ENCODE measurements at regions not wholly inside any gene's neighbourhood (a gene's known extent, or its start where the extent isn't known, plus 50 kb on each side); places are given as distances from the start of the nearest gene placed in this dataset.
"Not testable (repeated sequence)": the region's sequence is repeated elsewhere in the genome, so short reads cannot be mapped to it uniquely, and the experiment has no call there.

GRCh38 chr3:26244586-26244985 lies 378.0 kb upstream of the LRRC3B start:
- H3K4me1 Mint-ChIP-seq (ENCODE audit: low read depth); H3K36me3 Mint-ChIP-seq (ENCODE audit: low read depth); H3K27ac Mint-ChIP-seq; DNase-seq (ENCODE audit: low spot score); H3K9me3 Mint-ChIP-seq; intact Hi-C loops (cut with micrococcal nuclease); H3K27me3 Mint-ChIP-seq (ENCODE audit: low read depth); H3K4me3 Mint-ChIP-seq (ENCODE audit: low read depth): not testable (repeated sequence)

- DNase-seq (ENCODE audit: low spot score), result no peak
- no peaks in the 10 kb centered on the region for H3K27me3 Mint-ChIP-seq (ENCODE audit: low read depth)
- no peaks in the 10 kb centered on the region for H3K36me3 Mint-ChIP-seq (ENCODE audit: low read depth)
- H3K4me3 Mint-ChIP-seq (ENCODE audit: low read depth), result no peak overlapping the region
- H3K9me3 Mint-ChIP-seq, result peaks cover 9% of the 10 kb centered on the region
- H3K4me1 Mint-ChIP-seq (ENCODE audit: low read depth), result no peaks in the 10 kb centered on the region
- no peak overlapping the region for H3K27ac Mint-ChIP-seq
- intact Hi-C loops (cut with micrococcal nuclease), result no loop called here
These were observed 377.3 kb upstream of the LRRC3B start for GRCh38 chr3:26245236-26245635.

- Mint-ChIP-seq H3K36me3 (ENCODE audit: low read depth) (no peaks in the 10 kb centered on the region), H3K27ac (no peak overlapping the region), H3K27me3 (ENCODE audit: low read depth) (no peaks in the 10 kb centered on the region), H3K9me3 (peaks cover 8% of the 10 kb centered on the region), H3K4me3 (ENCODE audit: low read depth) (no peak overlapping the region), H3K4me1 (ENCODE audit: low read depth) (no peaks in the 10 kb centered on the region)
- intact Hi-C loops (cut with micrococcal nuclease), result no loop called here
- DNase-seq (ENCODE audit: low spot score), result no peak
These were observed 375.7 kb upstream of the LRRC3B start for GRCh38 chr3:26246901-26247300.

GRCh38 chr3:26247712-26248111 lies 374.9 kb upstream of the LRRC3B start:
- Mint-ChIP-seq H3K36me3 (ENCODE audit: low read depth) (no peaks in the 10 kb centered on the region), H3K4me1 (ENCODE audit: low read depth) (no peaks in the 10 kb centered on the region), H3K4me3 (ENCODE audit: low read depth) (no peak overlapping the region), H3K27ac (no peak overlapping the region), H3K9me3 (peaks cover 5% of the 10 kb centered on the region), H3K27me3 (ENCODE audit: low read depth) (no peaks in the 10 kb centered on the region)
- intact Hi-C loops (cut with micrococcal nuclease), result no loop called here
- no peak for DNase-seq (ENCODE audit: low spot score)

GRCh38 chr3:26252001-26252400 lies 370.6 kb upstream of the LRRC3B start:
- H3K27me3 Mint-ChIP-seq (ENCODE audit: low read depth), result no peaks in the 10 kb centered on the region
- no peaks in the 10 kb centered on the region for H3K36me3 Mint-ChIP-seq (ENCODE audit: low read depth)
- intact Hi-C loops (cut with micrococcal nuclease), result no loop called here
- H3K4me1 Mint-ChIP-seq (ENCODE audit: low read depth), result no peaks in the 10 kb centered on the region
- no peak overlapping the region for H3K4me3 Mint-ChIP-seq (ENCODE audit: low read depth)
- H3K9me3 Mint-ChIP-seq, result no peaks in the 10 kb centered on the region
- no peak for DNase-seq (ENCODE audit: low spot score)
- H3K27ac Mint-ChIP-seq, result no peak overlapping the region

- Mint-ChIP-seq H3K9me3 (no peaks in the 10 kb centered on the region), H3K27me3 (ENCODE audit: low read depth) (no peaks in the 10 kb centered on the region), H3K27ac (no peak overlapping the region), H3K4me3 (ENCODE audit: low read depth) (no peak overlapping the region), H3K4me1 (ENCODE audit: low read depth) (no peaks in the 10 kb centered on the region), H3K36me3 (ENCODE audit: low read depth) (no peaks in the 10 kb centered on the region)
- DNase-seq (ENCODE audit: low spot score), result no peak
- intact Hi-C loops (cut with micrococcal nuclease), result no loop called here
These were observed 366.3 kb upstream of the LRRC3B start for GRCh38 chr3:26256224-26256623.

GRCh38 chr3:26259176-26259575 lies 363.4 kb upstream of the LRRC3B start:
- Mint-ChIP-seq H3K4me3 (ENCODE audit: low read depth) (no peak overlapping the region), H3K4me1 (ENCODE audit: low read depth) (no peaks in the 10 kb centered on the region), H3K27ac (no peak overlapping the region), H3K27me3 (ENCODE audit: low read depth) (no peaks in the 10 kb centered on the region), H3K36me3 (ENCODE audit: low read depth) (no peaks in the 10 kb centered on the region), H3K9me3 (no peaks in the 10 kb centered on the region)
- no peak for DNase-seq (ENCODE audit: low spot score)
- intact Hi-C loops (cut with micrococcal nuclease), result no loop called here

- Mint-ChIP-seq H3K4me1 (ENCODE audit: low read depth) (no peaks in the 10 kb centered on the region), H3K9me3 (no peaks in the 10 kb centered on the region), H3K27ac (no peak overlapping the region), H3K4me3 (ENCODE audit: low read depth) (no peak overlapping the region), H3K27me3 (ENCODE audit: low read depth) (no peaks in the 10 kb centered on the region), H3K36me3 (ENCODE audit: low read depth) (no peaks in the 10 kb centered on the region)
- no peak for DNase-seq (ENCODE audit: low spot score)
- intact Hi-C loops (cut with micrococcal nuclease), result no loop called here
These were observed 362.4 kb upstream of the LRRC3B start for GRCh38 chr3:26260139-26260538.

GRCh38 chr3:26264708-26265107 lies 357.9 kb upstream of the LRRC3B start:
- Mint-ChIP-seq H3K36me3 (ENCODE audit: low read depth) (no peaks in the 10 kb centered on the region), H3K9me3 (no peaks in the 10 kb centered on the region), H3K4me1 (ENCODE audit: low read depth) (no peaks in the 10 kb centered on the region), H3K27me3 (ENCODE audit: low read depth) (no peaks in the 10 kb centered on the region), H3K4me3 (ENCODE audit: low read depth) (no peak overlapping the region), H3K27ac (no peak overlapping the region)
- intact Hi-C loops (cut with micrococcal nuclease), result no loop called here
- no peak for DNase-seq (ENCODE audit: low spot score)

- intact Hi-C loops (cut with micrococcal nuclease), result no loop called here
- no peaks in the 10 kb centered on the region for H3K36me3 Mint-ChIP-seq (ENCODE audit: low read depth)
- no peaks in the 10 kb centered on the region for H3K9me3 Mint-ChIP-seq
- H3K4me1 Mint-ChIP-seq (ENCODE audit: low read depth), result no peaks in the 10 kb centered on the region
- no peak overlapping the region for H3K27ac Mint-ChIP-seq
- H3K27me3 Mint-ChIP-seq (ENCODE audit: low read depth), result no peaks in the 10 kb centered on the region
- no peak for DNase-seq (ENCODE audit: low spot score)
- H3K4me3 Mint-ChIP-seq (ENCODE audit: low read depth), result no peak overlapping the region
These were observed 350.7 kb upstream of the LRRC3B start for GRCh38 chr3:26271848-26272247.

GRCh38 chr3:26273196-26273595 lies 349.4 kb upstream of the LRRC3B start:
- intact Hi-C loops (cut with micrococcal nuclease), result no loop called here
- Mint-ChIP-seq H3K36me3 (ENCODE audit: low read depth) (no peaks in the 10 kb centered on the region), H3K4me3 (ENCODE audit: low read depth) (no peak overlapping the region), H3K4me1 (ENCODE audit: low read depth) (no peaks in the 10 kb centered on the region), H3K27me3 (ENCODE audit: low read depth) (no peaks in the 10 kb centered on the region), H3K9me3 (no peaks in the 10 kb centered on the region), H3K27ac (no peak overlapping the region)
- no peak for DNase-seq (ENCODE audit: low spot score)

GRCh38 chr3:26279091-26279490 lies 343.5 kb upstream of the LRRC3B start:
- H3K27me3 Mint-ChIP-seq (ENCODE audit: low read depth), result no peaks in the 10 kb centered on the region
- H3K9me3 Mint-ChIP-seq, result peaks cover 39% of the 10 kb centered on the region
- no peaks in the 10 kb centered on the region for H3K4me1 Mint-ChIP-seq (ENCODE audit: low read depth)

GRCh38 chr3:26280517-26280916 lies 342.1 kb upstream of the LRRC3B start:
- H3K4me1 Mint-ChIP-seq (ENCODE audit: low read depth), result no peaks in the 10 kb centered on the region
- no peaks in the 10 kb centered on the region for H3K27me3 Mint-ChIP-seq (ENCODE audit: low read depth)
- peaks cover 53% of the 10 kb centered on the region for H3K9me3 Mint-ChIP-seq
- DNase-seq (ENCODE audit: low spot score), result no peak
- no peaks in the 10 kb centered on the region for H3K36me3 Mint-ChIP-seq (ENCODE audit: low read depth)
- intact Hi-C loops (cut with micrococcal nuclease), result no loop called here
- H3K4me3 Mint-ChIP-seq (ENCODE audit: low read depth), result no peak overlapping the region
- no peak overlapping the region for H3K27ac Mint-ChIP-seq

More at GRCh38 chr3:26279091-26279490, 343.5 kb upstream of the LRRC3B start:
- no peak overlapping the region for H3K4me3 Mint-ChIP-seq (ENCODE audit: low read depth)
- H3K27ac Mint-ChIP-seq, result no peak overlapping the region
- intact Hi-C loops (cut with micrococcal nuclease), result no loop called here
- H3K36me3 Mint-ChIP-seq (ENCODE audit: low read depth), result no peaks in the 10 kb centered on the region
- DNase-seq (ENCODE audit: low spot score), result no peak

GRCh38 chr3:26281284-26281985 lies 341.1 kb upstream of the LRRC3B start:
- intact Hi-C loops (cut with micrococcal nuclease), result no loop called here
- H3K9me3 Mint-ChIP-seq, result peaks cover 60% of the 10 kb centered on the region
- H3K4me3 Mint-ChIP-seq (ENCODE audit: low read depth), result no peak overlapping the region
- H3K4me1 Mint-ChIP-seq (ENCODE audit: low read depth), result no peaks in the 10 kb centered on the region
- H3K27ac Mint-ChIP-seq, result no peak overlapping the region
- no peak for DNase-seq (ENCODE audit: low spot score)
- H3K36me3 Mint-ChIP-seq (ENCODE audit: low read depth), result no peaks in the 10 kb centered on the region
- no peaks in the 10 kb centered on the region for H3K27me3 Mint-ChIP-seq (ENCODE audit: low read depth)
